IMR-90 (cell line): ENCODE measurements at regions not wholly inside any gene's neighbourhood (a gene's known extent, or its start where the extent isn't known, plus 50 kb on each side); places are given as distances from the start of the nearest gene placed in this dataset.

Experiments
- ATAC-seq: fragments of 200-7000 bp; cut with Tn5 transposase; 2 replicates; pipeline ENCODE4 v1.9.1; 2020; ENCODE audit warnings: low read depth, mild to moderate bottlenecking, moderate library complexity
- BruUV-seq: library from RNA; stranded (reverse); fragments of 400-500 nt; replicated peaks from 2 replicates; lab custom pipeline; 2021; lab: Mats Ljungman, UMichigan
- CTCF ChIA-PET: fragments of 300-600 bp; formaldehyde crosslinking; extraction: SDS; loops from one replicate; lab custom pipeline; 2021; ENCODE audit warnings: antibody characterized with exemption; lab: Yijun Ruan, JAX
- POLR2A ChIA-PET: fragments of 300-600 bp; sonication (Branson Sonifier 250); formaldehyde crosslinking; loops from one replicate; lab custom pipeline; 2022; ENCODE audit warnings: antibody characterized with exemption; ENCODE audit not compliant: unreplicated experiment; lab: Charles Lee
- DNase-seq: peaks from one replicate; pipeline ENCODE4 v3.0.0; 2013
- H2AFZ ChIP-seq: replicated peaks from 2 replicates; pipeline ENCODE3; 2013; ENCODE audit warnings: low read length, mild to moderate bottlenecking; ENCODE audit not compliant: poor library complexity
- H2AK5ac ChIP-seq: 2 replicates; pipeline ENCODE4 v1.6.1; 2013; ENCODE audit warnings: low read depth, low read length, inconsistent platforms
- H2AK9ac ChIP-seq: replicated peaks from 2 replicates; pipeline ENCODE3; 2013; ENCODE audit warnings: mild to moderate bottlenecking, low read depth, low read length, moderate library complexity; ENCODE audit not compliant: poor library complexity
- H2BK120ac ChIP-seq: 2 replicates; pipeline ENCODE4 v1.6.1; 2013; ENCODE audit warnings: low read depth, low read length, inconsistent platforms
- H2BK15ac ChIP-seq: 3 replicates; pipeline ENCODE4 v1.6.1; 2013; ENCODE audit warnings: low read depth, low read length, inconsistent platforms
- H2BK20ac ChIP-seq: 2 replicates; pipeline ENCODE4 v1.6.1; 2013; ENCODE audit warnings: low read depth, mild to moderate bottlenecking, inconsistent platforms, low read length, moderate library complexity
- H2BK5ac ChIP-seq: 2 replicates; pipeline ENCODE4 v1.6.1; 2013; ENCODE audit warnings: mild to moderate bottlenecking, low read depth, low read length, inconsistent platforms; ENCODE audit not compliant: poor library complexity, severe bottlenecking
- H3K14ac ChIP-seq: replicated peaks from 2 replicates; pipeline ENCODE4 v1.6.1; 2013; ENCODE audit warnings: low read depth, low read length, inconsistent platforms
- H3K18ac ChIP-seq: 2 replicates; pipeline ENCODE4 v1.6.1; 2013; ENCODE audit warnings: low read depth, low read length, control low read depth
- H3K23ac ChIP-seq: 2 replicates; pipeline ENCODE4 v1.6.1; 2013; ENCODE audit warnings: low read depth, low read length, inconsistent platforms
- H3K27ac ChIP-seq: 2 replicates; pipeline ENCODE4 v1.5.1; 2013; ENCODE audit warnings: mild to moderate bottlenecking, control low read depth, low read length; ENCODE audit not compliant: insufficient read depth
- H3K27me3 ChIP-seq: 2 replicates; pipeline ENCODE4 v1.6.1; 2013; ENCODE audit warnings: low read length; ENCODE audit not compliant: control insufficient read depth, insufficient read depth
- H3K36me3 ChIP-seq: 2 replicates; pipeline ENCODE4 v1.6.1; 2013; ENCODE audit warnings: low read length, mixed read lengths; ENCODE audit not compliant: control insufficient read depth, insufficient read depth
- H3K4ac ChIP-seq: 2 replicates; pipeline ENCODE4 v1.6.1; 2013; ENCODE audit warnings: low read depth, low read length, inconsistent platforms
- H3K4me1 ChIP-seq: 2 replicates; pipeline ENCODE4 v1.6.1; 2013; ENCODE audit warnings: low read length, mixed read lengths; ENCODE audit not compliant: control insufficient read depth, insufficient read depth
- H3K4me2 ChIP-seq: 2 replicates; pipeline ENCODE4 v1.6.1; 2013; ENCODE audit warnings: low read depth, mild to moderate bottlenecking, control low read depth, low read length, moderate library complexity
- H3K4me3 ChIP-seq: 2 replicates; pipeline ENCODE4 v1.5.1; 2013; ENCODE audit warnings: low read depth, mild to moderate bottlenecking, control low read depth, low read length, moderate library complexity; ENCODE audit not compliant: insufficient read depth
- H3K56ac ChIP-seq: 2 replicates; pipeline ENCODE4 v1.6.1; 2013; ENCODE audit warnings: low read length, inconsistent platforms; ENCODE audit not compliant: insufficient read depth; ENCODE audit errors: extremely low read depth
- H3K79me1 ChIP-seq, 2 experiments: 2 replicates each; pipeline ENCODE4 v1.6.1; 2013; ENCODE audit warnings: low read length in 2 of 2, inconsistent platforms in 1 of 2, low read depth in 1 of 2
- H3K9ac ChIP-seq: 2 replicates; pipeline ENCODE4 v1.6.1; 2013; ENCODE audit warnings: low read depth, low read length, control low read depth
- H3K9me1 ChIP-seq: 2 replicates; pipeline ENCODE4 v1.6.1; 2013; ENCODE audit warnings: low read length, inconsistent platforms; ENCODE audit not compliant: insufficient read depth
- H3K9me3 ChIP-seq: 2 replicates; pipeline ENCODE4 v1.6.1; 2013; ENCODE audit warnings: low read length; ENCODE audit not compliant: control insufficient read depth, insufficient read depth
- H4K20me1 ChIP-seq: 2 replicates; pipeline ENCODE4 v1.6.1; 2013; ENCODE audit warnings: low read length, inconsistent platforms; ENCODE audit not compliant: insufficient read depth
- H4K5ac ChIP-seq: 2 replicates; pipeline ENCODE4 v1.6.1; 2013; ENCODE audit warnings: mild to moderate bottlenecking, low read depth, low read length, control low read depth
- H4K8ac ChIP-seq, 2 experiments: 2 replicates each; pipeline ENCODE4 v1.6.1; 2013; ENCODE audit warnings: low read depth in 2 of 2, low read length in 2 of 2, control low read depth in 1 of 2, inconsistent platforms in 1 of 2
- H4K91ac ChIP-seq: 2 replicates; pipeline ENCODE4 v1.6.1; 2013; ENCODE audit warnings: low read depth, low read length, inconsistent platforms; ENCODE audit not compliant: insufficient read depth
- FOS ChIP-seq: fragments of 150-350 bp; IDR thresholded peaks from 2 replicates; pipeline ENCODE4 v1.6.1; 2016; ENCODE audit warnings: low read depth, low read length
- WGBS, 2 experiments: methylation state at CpG; one replicate each; pipeline versions ENCODE4 v1.1.5 to v1.1.7; 2013; ENCODE audit warnings: missing lambda C conversion rate in 2 of 2; ENCODE audit not compliant: insufficient read length in 1 of 2; ENCODE audit errors: extremely low coverage in 2 of 2; 5-methylcytosine and 5-hydroxymethylcytosine counted together
- dilution Hi-C: fragments of 300-500 bp; cut with HindIII; formaldehyde crosslinking; loops from one replicate; pipeline ENCODE4 v1.14.3; 2018; ENCODE audit warnings: low sequenced_read_pairs; ENCODE audit not compliant: unreplicated experiment
- in situ Hi-C: fragments of 300-500 bp; cut with MboI; formaldehyde crosslinking; loops from 3 replicates; pipeline ENCODE4 v1.14.3; 2019; ENCODE audit warnings: low sequenced_read_pairs, inconsistent platforms, mixed read lengths
- intact Hi-C: fragments of 100-400 bp; cut with micrococcal nuclease; formaldehyde crosslinking; loops from 2 replicates; pipeline ENCODE4 v1.10.0; 2022

- dilution Hi-C loops: no loop called here
- in situ Hi-C loops: no loop called here
- 50% methylated on average over 1 of the region's 2 CpGs; no CpG with 5 or more reads in 1 of the 2 experiments for WGBS, 2 experiments
Measured at GRCh38 chr13:54379461-54379860, 1350.8 kb downstream of the OLFM4 start.

More at GRCh38 chr13:54379461-54379860, 1350.8 kb downstream of the OLFM4 start:
- no peak overlapping the region for H2BK120ac ChIP-seq
- H2AFZ ChIP-seq: no peak overlapping the region
- no peaks in the 10 kb centered on the region for H3K27me3 ChIP-seq
- DNase-seq (no peak), ATAC-seq (no peak)
- H3K18ac ChIP-seq: no peak overlapping the region
- no peak overlapping the region for H3K9ac ChIP-seq
- no peak overlapping the region for H3K14ac ChIP-seq
- POLR2A ChIA-PET: interaction anchor here (0.5 kb wide), 1 partner anchor 17 kb away, joined by 4 read pairs; no protein-coding TSS in a partner anchor
- no peaks in the 10 kb centered on the region; the same call in 1 of the 2 replicates for H3K9me3 ChIP-seq
- no peak overlapping the region for H3K4me2 ChIP-seq
- no peaks in the 10 kb centered on the region for H3K9me1 ChIP-seq
- CTCF ChIA-PET: no interaction called here
- no peak for TF ChIP-seq FOS
- H3K23ac ChIP-seq: no peak overlapping the region
- no peak overlapping the region for H3K4ac ChIP-seq
- no peaks in the 10 kb centered on the region for H3K36me3 ChIP-seq
- no peak overlapping the region for H3K4me3 ChIP-seq
- H3K56ac ChIP-seq: no peak overlapping the region
- H2AK5ac ChIP-seq: no peak overlapping the region
- intact Hi-C loops: no loop called here
- H4K8ac ChIP-seq: no peak overlapping the region
- H3K27ac ChIP-seq: no peak overlapping the region
- H3K4me1 ChIP-seq: no peaks in the 10 kb centered on the region
- no peak overlapping the region for H4K5ac ChIP-seq
- no peak overlapping the region for H4K91ac ChIP-seq
- H2AK9ac ChIP-seq: no peak overlapping the region
- H4K20me1 ChIP-seq: no peaks in the 10 kb centered on the region
- no peak overlapping the region for H2BK15ac ChIP-seq
- no peak overlapping the region for H2BK5ac ChIP-seq
- no peaks in the 10 kb centered on the region for H3K79me1 ChIP-seq
- no TSS peak for BruUV-seq
- H2BK20ac ChIP-seq: no peak overlapping the region
